ENCODE measurements at regions not wholly inside any gene's neighbourhood (a gene's known extent, or its start where the extent isn't known, plus 50 kb on each side); places are given as distances from the start of the nearest gene placed in this dataset.

GRCh38 chr12:112559784-112560183, 141.0 kb downstream of the PTPN11 start:
- H3F3A ChIP-seq (ENCODE audit: low read depth) = no peaks in the 10 kb centered on the region
- no peaks in the 10 kb centered on the region for H3K4me1 ChIP-seq
- Mint-ChIP-seq H3K36me3 (no peaks in the 10 kb centered on the region), H3K4me3 (no peak overlapping the region), H3K27ac (no peak overlapping the region), H3K4me1 (peaks cover 11% of the 10 kb centered on the region), H3K27me3 (ENCODE audit: insufficient read depth, low read depth) (no peaks in the 10 kb centered on the region), H3K9me3 (no peaks in the 10 kb centered on the region)
- no peak for TF ChIP-seq EZH2 (IDR thresholded peaks at IDR 0.05)
- TF ChIP-seq EZH2phosphoT487 (IDR thresholded peaks at IDR 0.05) = no peak
- TF ChIP-seq, protein P1, sequence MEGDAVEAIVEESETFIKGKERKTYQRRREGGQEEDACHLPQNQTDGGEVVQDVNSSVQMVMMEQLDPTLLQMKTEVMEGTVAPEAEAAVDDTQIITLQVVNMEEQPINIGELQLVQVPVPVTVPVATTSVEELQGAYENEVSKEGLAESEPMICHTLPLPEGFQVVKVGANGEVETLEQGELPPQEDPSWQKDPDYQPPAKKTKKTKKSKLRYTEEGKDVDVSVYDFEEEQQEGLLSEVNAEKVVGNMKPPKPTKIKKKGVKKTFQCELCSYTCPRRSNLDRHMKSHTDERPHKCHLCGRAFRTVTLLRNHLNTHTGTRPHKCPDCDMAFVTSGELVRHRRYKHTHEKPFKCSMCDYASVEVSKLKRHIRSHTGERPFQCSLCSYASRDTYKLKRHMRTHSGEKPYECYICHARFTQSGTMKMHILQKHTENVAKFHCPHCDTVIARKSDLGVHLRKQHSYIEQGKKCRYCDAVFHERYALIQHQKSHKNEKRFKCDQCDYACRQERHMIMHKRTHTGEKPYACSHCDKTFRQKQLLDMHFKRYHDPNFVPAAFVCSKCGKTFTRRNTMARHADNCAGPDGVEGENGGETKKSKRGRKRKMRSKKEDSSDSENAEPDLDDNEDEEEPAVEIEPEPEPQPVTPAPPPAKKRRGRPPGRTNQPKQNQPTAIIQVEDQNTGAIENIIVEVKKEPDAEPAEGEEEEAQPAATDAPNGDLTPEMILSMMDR (IDR thresholded peaks at IDR 0.05) = no peak
- H3K79me2 ChIP-seq (ENCODE audit: low read depth) = no peaks in the 10 kb centered on the region
- no peaks in the 10 kb centered on the region for H3K9me3 ChIP-seq (ENCODE audit: low read depth)
- H3K27ac ChIP-seq = no peak overlapping the region
- no peak overlapping the region for H3K9ac ChIP-seq
- no peaks in the 10 kb centered on the region for H3K36me3 ChIP-seq
- no peak overlapping the region for H2AFZ ChIP-seq (replicated peaks)
- H4K20me1 ChIP-seq (ENCODE audit: low read depth) = no peaks in the 10 kb centered on the region
- H3K4me2 ChIP-seq = no peak overlapping the region
- H3K4me3 ChIP-seq = no peak overlapping the region
- DNase-seq (ENCODE audit: low spot score) = no peak
- no peaks in the 10 kb centered on the region for H3K27me3 ChIP-seq

DNA sequence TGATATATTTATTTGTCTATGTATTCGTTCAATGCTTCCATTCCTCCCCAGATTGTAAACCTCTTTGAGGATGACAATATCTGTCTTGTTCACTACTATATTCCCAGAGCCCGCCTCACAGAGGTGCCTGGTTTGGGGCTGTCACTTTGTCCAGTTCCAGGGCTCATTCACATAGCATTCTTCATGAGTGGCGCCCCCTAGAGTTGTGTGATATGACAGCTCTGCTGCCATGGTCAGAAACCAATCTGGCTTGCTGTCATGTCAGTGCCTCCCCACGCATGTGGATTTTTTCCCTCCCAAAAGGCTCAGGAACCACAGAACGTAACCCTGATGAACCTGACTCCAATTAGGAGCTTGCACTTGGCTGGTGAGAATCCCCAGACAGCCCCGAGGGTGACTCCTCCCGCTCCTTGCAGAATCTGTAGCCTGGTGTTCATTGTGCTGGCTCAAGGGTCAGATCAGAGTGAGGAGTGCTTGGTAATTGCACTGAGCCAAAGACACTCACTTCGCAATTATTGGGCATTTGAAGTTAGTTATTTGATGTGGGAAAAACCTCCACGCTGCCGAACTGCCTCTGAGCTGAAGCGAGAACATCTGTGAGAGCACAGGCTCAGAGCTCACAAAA, 145.5 kb downstream of the PTPN11 start:
- TF ChIP-seq EZH2 (IDR thresholded peaks at IDR 0.05) = no peak
- TF ChIP-seq, protein P1 (IDR thresholded peaks at IDR 0.05) = peak; percentile 38
- H3K27me3 Mint-ChIP-seq (ENCODE audit: insufficient read depth, low read depth) = no peaks in the 10 kb centered on the region
- Histone ChIP-seq H3K4me2 (no peak overlapping the region), H3K36me3 (no peaks in the 10 kb centered on the region), H3K9me3 (ENCODE audit: low read depth) (no peaks in the 10 kb centered on the region), H3K9ac (no peak overlapping the region), H3K27ac (no peak overlapping the region), H3K4me1 (no peaks in the 10 kb centered on the region), H3K4me3 (no peak overlapping the region), H3K79me2 (ENCODE audit: low read depth) (no peaks in the 10 kb centered on the region), H3F3A (ENCODE audit: low read depth) (no peaks in the 10 kb centered on the region), H3K27me3 (no peaks in the 10 kb centered on the region), H2AFZ (replicated peaks) (no peak overlapping the region), H4K20me1 (ENCODE audit: low read depth) (no peaks in the 10 kb centered on the region)
- no peak overlapping the region for H3K27ac Mint-ChIP-seq
- DNase-seq (ENCODE audit: low spot score) = peak; percentile 6
- no peak overlapping the region for H3K4me3 Mint-ChIP-seq
- no peaks in the 10 kb centered on the region for H3K9me3 Mint-ChIP-seq
- H3K36me3 Mint-ChIP-seq = no peaks in the 10 kb centered on the region
- no peaks in the 10 kb centered on the region for H3K4me1 Mint-ChIP-seq

GRCh38 chr12:112568641-112569040, 149.9 kb downstream of the PTPN11 start:
- Histone ChIP-seq H3K36me3 (no peaks in the 10 kb centered on the region), H3K27ac (no peak overlapping the region), H3F3A (ENCODE audit: low read depth) (no peaks in the 10 kb centered on the region), H3K9ac (no peak overlapping the region), H3K4me3 (no peak overlapping the region), H3K9me3 (ENCODE audit: low read depth) (no peaks in the 10 kb centered on the region), H4K20me1 (ENCODE audit: low read depth) (no peaks in the 10 kb centered on the region), H3K4me1 (no peaks in the 10 kb centered on the region), H3K27me3 (peaks cover 37% of the 10 kb centered on the region), H3K4me2 (no peak overlapping the region), H3K79me2 (ENCODE audit: low read depth) (no peaks in the 10 kb centered on the region), H2AFZ (replicated peaks) (no peak overlapping the region)
- peaks cover 3% of the 10 kb centered on the region for H3K27me3 Mint-ChIP-seq (ENCODE audit: insufficient read depth, low read depth)
- no peaks in the 10 kb centered on the region for H3K9me3 Mint-ChIP-seq
- TF ChIP-seq, protein P1 (IDR thresholded peaks at IDR 0.05) = no peak
- no peak for TF ChIP-seq EZH2 (IDR thresholded peaks at IDR 0.05)
- no peak for TF ChIP-seq EZH2phosphoT487 (IDR thresholded peaks at IDR 0.05)
- no peak overlapping the region for H3K27ac Mint-ChIP-seq
- DNase-seq (ENCODE audit: low spot score) = no peak
- H3K4me3 Mint-ChIP-seq = no peak overlapping the region
- H3K36me3 Mint-ChIP-seq = no peaks in the 10 kb centered on the region
- H3K4me1 Mint-ChIP-seq = no peaks in the 10 kb centered on the region

Data from neural progenitor cell (in vitro differentiated cells).